IMR-90 (cell line): ENCODE measurements at regions not wholly inside any gene's neighbourhood (a gene's known extent, or its start where the extent isn't known, plus 50 kb on each side); places are given as distances from the start of the nearest gene placed in this dataset.

Experiments
- ATAC-seq: fragments of 200-7000 bp; cut with Tn5 transposase; 2 replicates; pipeline ENCODE4 v1.9.1; 2020; ENCODE audit warnings: low read depth, mild to moderate bottlenecking, moderate library complexity
- BruUV-seq: library from RNA; stranded (reverse); fragments of 400-500 nt; replicated peaks from 2 replicates; lab custom pipeline; 2021; lab: Mats Ljungman, UMichigan
- CTCF ChIA-PET: fragments of 300-600 bp; formaldehyde crosslinking; extraction: SDS; loops from one replicate; lab custom pipeline; 2021; ENCODE audit warnings: antibody characterized with exemption; lab: Yijun Ruan, JAX
- POLR2A ChIA-PET: fragments of 300-600 bp; sonication (Branson Sonifier 250); formaldehyde crosslinking; loops from one replicate; lab custom pipeline; 2022; ENCODE audit warnings: antibody characterized with exemption; ENCODE audit not compliant: unreplicated experiment; lab: Charles Lee
- DNase-seq: peaks from one replicate; pipeline ENCODE4 v3.0.0; 2013
- H2AFZ ChIP-seq: replicated peaks from 2 replicates; pipeline ENCODE3; 2013; ENCODE audit warnings: low read length, mild to moderate bottlenecking; ENCODE audit not compliant: poor library complexity
- H2AK5ac ChIP-seq: 2 replicates; pipeline ENCODE4 v1.6.1; 2013; ENCODE audit warnings: low read depth, low read length, inconsistent platforms
- H2AK9ac ChIP-seq: replicated peaks from 2 replicates; pipeline ENCODE3; 2013; ENCODE audit warnings: mild to moderate bottlenecking, low read depth, low read length, moderate library complexity; ENCODE audit not compliant: poor library complexity
- H2BK120ac ChIP-seq: 2 replicates; pipeline ENCODE4 v1.6.1; 2013; ENCODE audit warnings: low read depth, low read length, inconsistent platforms
- H2BK15ac ChIP-seq: 3 replicates; pipeline ENCODE4 v1.6.1; 2013; ENCODE audit warnings: low read depth, low read length, inconsistent platforms
- H2BK20ac ChIP-seq: 2 replicates; pipeline ENCODE4 v1.6.1; 2013; ENCODE audit warnings: low read depth, mild to moderate bottlenecking, inconsistent platforms, low read length, moderate library complexity
- H2BK5ac ChIP-seq: 2 replicates; pipeline ENCODE4 v1.6.1; 2013; ENCODE audit warnings: mild to moderate bottlenecking, low read depth, low read length, inconsistent platforms; ENCODE audit not compliant: poor library complexity, severe bottlenecking
- H3K14ac ChIP-seq: replicated peaks from 2 replicates; pipeline ENCODE4 v1.6.1; 2013; ENCODE audit warnings: low read depth, low read length, inconsistent platforms
- H3K18ac ChIP-seq: 2 replicates; pipeline ENCODE4 v1.6.1; 2013; ENCODE audit warnings: low read depth, low read length, control low read depth
- H3K23ac ChIP-seq: 2 replicates; pipeline ENCODE4 v1.6.1; 2013; ENCODE audit warnings: low read depth, low read length, inconsistent platforms
- H3K27ac ChIP-seq: 2 replicates; pipeline ENCODE4 v1.5.1; 2013; ENCODE audit warnings: mild to moderate bottlenecking, control low read depth, low read length; ENCODE audit not compliant: insufficient read depth
- H3K27me3 ChIP-seq: 2 replicates; pipeline ENCODE4 v1.6.1; 2013; ENCODE audit warnings: low read length; ENCODE audit not compliant: control insufficient read depth, insufficient read depth
- H3K36me3 ChIP-seq: 2 replicates; pipeline ENCODE4 v1.6.1; 2013; ENCODE audit warnings: low read length, mixed read lengths; ENCODE audit not compliant: control insufficient read depth, insufficient read depth
- H3K4ac ChIP-seq: 2 replicates; pipeline ENCODE4 v1.6.1; 2013; ENCODE audit warnings: low read depth, low read length, inconsistent platforms
- H3K4me1 ChIP-seq: 2 replicates; pipeline ENCODE4 v1.6.1; 2013; ENCODE audit warnings: low read length, mixed read lengths; ENCODE audit not compliant: control insufficient read depth, insufficient read depth
- H3K4me2 ChIP-seq: 2 replicates; pipeline ENCODE4 v1.6.1; 2013; ENCODE audit warnings: low read depth, mild to moderate bottlenecking, control low read depth, low read length, moderate library complexity
- H3K4me3 ChIP-seq: 2 replicates; pipeline ENCODE4 v1.5.1; 2013; ENCODE audit warnings: low read depth, mild to moderate bottlenecking, control low read depth, low read length, moderate library complexity; ENCODE audit not compliant: insufficient read depth
- H3K56ac ChIP-seq: 2 replicates; pipeline ENCODE4 v1.6.1; 2013; ENCODE audit warnings: low read length, inconsistent platforms; ENCODE audit not compliant: insufficient read depth; ENCODE audit errors: extremely low read depth
- H3K79me1 ChIP-seq, 2 experiments: 2 replicates each; pipeline ENCODE4 v1.6.1; 2013; ENCODE audit warnings: low read length in 2 of 2, inconsistent platforms in 1 of 2, low read depth in 1 of 2
- H3K9ac ChIP-seq: 2 replicates; pipeline ENCODE4 v1.6.1; 2013; ENCODE audit warnings: low read depth, low read length, control low read depth
- H3K9me1 ChIP-seq: 2 replicates; pipeline ENCODE4 v1.6.1; 2013; ENCODE audit warnings: low read length, inconsistent platforms; ENCODE audit not compliant: insufficient read depth
- H3K9me3 ChIP-seq: 2 replicates; pipeline ENCODE4 v1.6.1; 2013; ENCODE audit warnings: low read length; ENCODE audit not compliant: control insufficient read depth, insufficient read depth
- H4K20me1 ChIP-seq: 2 replicates; pipeline ENCODE4 v1.6.1; 2013; ENCODE audit warnings: low read length, inconsistent platforms; ENCODE audit not compliant: insufficient read depth
- H4K5ac ChIP-seq: 2 replicates; pipeline ENCODE4 v1.6.1; 2013; ENCODE audit warnings: mild to moderate bottlenecking, low read depth, low read length, control low read depth
- H4K8ac ChIP-seq, 2 experiments: 2 replicates each; pipeline ENCODE4 v1.6.1; 2013; ENCODE audit warnings: low read depth in 2 of 2, low read length in 2 of 2, control low read depth in 1 of 2, inconsistent platforms in 1 of 2
- H4K91ac ChIP-seq: 2 replicates; pipeline ENCODE4 v1.6.1; 2013; ENCODE audit warnings: low read depth, low read length, inconsistent platforms; ENCODE audit not compliant: insufficient read depth
- BHLHE40 ChIP-seq: fragments of 150-350 bp; IDR thresholded peaks from 2 replicates; pipeline ENCODE4 v1.6.1; 2016; ENCODE audit warnings: mild to moderate bottlenecking, low read depth, low read length
- CEBPB ChIP-seq: IDR thresholded peaks from 2 replicates; pipeline ENCODE4 v1.6.1; 2012; ENCODE audit warnings: low read depth, low read length, improper control_type of control experiment
- CHD1 ChIP-seq: IDR thresholded peaks from 2 replicates; pipeline ENCODE4 v1.6.1; 2012; ENCODE audit warnings: low read depth, low read length, improper control_type of control experiment
- CTCF ChIP-seq: conservative IDR thresholded peaks from 2 replicates; pipeline ENCODE4 v1.5.1; 2012; ENCODE audit warnings: mild to moderate bottlenecking, low read depth, low read length, improper control_type of control experiment
- ELK1 ChIP-seq: fragments of 150-350 bp; IDR thresholded peaks from 2 replicates; pipeline ENCODE4 v1.6.1; 2016; ENCODE audit warnings: low read depth, mild to moderate bottlenecking, low read length, moderate library complexity, borderline replicate concordance
- FOS ChIP-seq: fragments of 150-350 bp; IDR thresholded peaks from 2 replicates; pipeline ENCODE4 v1.6.1; 2016; ENCODE audit warnings: low read depth, low read length
- MAFK ChIP-seq: IDR thresholded peaks from 2 replicates; pipeline ENCODE4 v1.6.1; 2012; ENCODE audit warnings: low read depth, low read length, improper control_type of control experiment
- MAZ ChIP-seq: IDR thresholded peaks from 2 replicates; pipeline ENCODE4 v1.6.1; 2012; ENCODE audit warnings: low read depth, mild to moderate bottlenecking, low read length, improper control_type of control experiment, moderate library complexity, borderline replicate concordance
- MXI1 ChIP-seq: IDR thresholded peaks from 2 replicates; pipeline ENCODE4 v1.6.1; 2012; ENCODE audit warnings: low read depth, mild to moderate bottlenecking, low read length, moderate library complexity, borderline replicate concordance
- NFE2L2 ChIP-seq: fragments of 150-350 bp; IDR thresholded peaks from 2 replicates; pipeline ENCODE4 v1.6.1; 2016; ENCODE audit warnings: low read depth, mild to moderate bottlenecking, low read length
- POLR2A ChIP-seq: IDR thresholded peaks from 2 replicates; pipeline ENCODE4 v1.6.1; 2012; ENCODE audit warnings: mild to moderate bottlenecking, low read depth, low read length
- RAD21 ChIP-seq: IDR thresholded peaks from 2 replicates; pipeline ENCODE4 v1.6.1; 2012; ENCODE audit warnings: low read length, improper control_type of control experiment
- RCOR1 ChIP-seq: IDR thresholded peaks from 2 replicates; pipeline ENCODE4 v1.6.1; 2012; ENCODE audit warnings: mild to moderate bottlenecking, low read length, improper control_type of control experiment; ENCODE audit not compliant: insufficient replicate concordance
- RFX5 ChIP-seq: IDR thresholded peaks from 2 replicates; pipeline ENCODE4 v1.8.0; 2012; ENCODE audit warnings: low read depth, mild to moderate bottlenecking, low read length, moderate library complexity
- SMC3 ChIP-seq: fragments of 150-350 bp; IDR thresholded peaks from 2 replicates; pipeline ENCODE4 v1.6.1; 2016; ENCODE audit warnings: low read depth, mild to moderate bottlenecking, antibody characterized with exemption, low read length, moderate library complexity
- USF2 ChIP-seq: fragments of 150-350 bp; IDR thresholded peaks from 2 replicates; pipeline ENCODE4 v1.6.1; 2017; ENCODE audit warnings: mild to moderate bottlenecking, antibody characterized with exemption, low read length, low read depth
- WGBS, 2 experiments: methylation state at CpG; one replicate each; pipeline versions ENCODE4 v1.1.5 to v1.1.7; 2013; ENCODE audit warnings: missing lambda C conversion rate in 2 of 2; ENCODE audit not compliant: insufficient read length in 1 of 2; ENCODE audit errors: extremely low coverage in 2 of 2; 5-methylcytosine and 5-hydroxymethylcytosine counted together
- dilution Hi-C: fragments of 300-500 bp; cut with HindIII; formaldehyde crosslinking; loops from one replicate; pipeline ENCODE4 v1.14.3; 2018; ENCODE audit warnings: low sequenced_read_pairs; ENCODE audit not compliant: unreplicated experiment
- in situ Hi-C: fragments of 300-500 bp; cut with MboI; formaldehyde crosslinking; loops from 3 replicates; pipeline ENCODE4 v1.14.3; 2019; ENCODE audit warnings: low sequenced_read_pairs, inconsistent platforms, mixed read lengths
- intact Hi-C: fragments of 100-400 bp; cut with micrococcal nuclease; formaldehyde crosslinking; loops from 2 replicates; pipeline ENCODE4 v1.10.0; 2022

GRCh38 chr18:8999872-9000271, 102.6 kb upstream of the NDUFV2 start:
- ATAC-seq: no peak
- H2AFZ ChIP-seq: no peak overlapping the region
- H4K91ac ChIP-seq: 0 out of 2 replicates have a peak overlapping the region, but pooled peaks have one; percentile 50

More at GRCh38 chr18:8999872-9000271, 102.6 kb upstream of the NDUFV2 start:
- Histone ChIP-seq H2BK20ac (peak overlapping the region; percentile 38; the same call in 1 of the 2 replicates), H3K14ac (0 out of 2 replicates have a peak overlapping the region, but pooled peaks have one; percentile 12), H3K9me3 (peaks cover 5% of the 10 kb centered on the region), H3K79me1 (no peaks in the 10 kb centered on the region), H3K4me3 (no peak overlapping the region), H2BK15ac (peak overlapping the region; percentile 46; the same call in 1 of the 3 replicates), H3K27ac (no peak overlapping the region), H3K56ac (no peak overlapping the region; the same call in 1 of the 2 replicates), H4K20me1 (no peaks in the 10 kb centered on the region), H4K5ac (peak overlapping the region; percentile 75; the same call in 1 of the 2 replicates), H3K4me1 (peaks cover 19% of the 10 kb centered on the region), H3K23ac (no peak overlapping the region), H3K36me3 (no peaks in the 10 kb centered on the region), H3K18ac (peak overlapping the region; percentile 76), H3K9me1 (peaks cover 6% of the 10 kb centered on the region; the same call in 1 of the 2 replicates), H3K9ac (no peak overlapping the region), H4K8ac (peak overlapping the region; percentile 28 to 31; a peak in 1 of 4 replicates), H2AK5ac (peak overlapping the region; percentile 5; the same call in 1 of the 2 replicates), H2BK120ac (peak overlapping the region; percentile 39), H3K27me3 (no peaks in the 10 kb centered on the region), H3K4ac (peak overlapping the region; percentile 34; the same call in 1 of the 2 replicates), H2AK9ac (no peak overlapping the region), H3K4me2 (no peak overlapping the region), H2BK5ac (no peak overlapping the region)
- 60% methylated on average over 1 of the region's 9 CpGs; no CpG with 5 or more reads in 1 of the 2 experiments for WGBS, 2 experiments
- TF ChIP-seq BHLHE40 (no peak), RFX5 (no peak), FOS (no peak), POLR2A (no peak), MAFK (no peak), MXI1 (no peak), RCOR1 (no peak), SMC3 (no peak), CEBPB (no peak), MAZ (no peak), CTCF (no peak), RAD21 (no peak), CHD1 (no peak), ELK1 (no peak), USF2 (no peak), NFE2L2 (no peak)
- dilution Hi-C loops: loop anchor here (25.0 kb wide), 1 partner anchor 313 kb away; no protein-coding TSS in a partner anchor
- ChIA-PET POLR2A (interaction anchor here (0.6 kb wide), 1 partner anchor 42 kb away, joined by 3 read pairs; no protein-coding TSS in a partner anchor), CTCF (interaction anchor here (1.6 kb wide), 1 partner anchor 74 kb away, joined by 3 read pairs; no protein-coding TSS in a partner anchor)
- intact Hi-C loops: loop anchor here (5.0 to 10.0 kb wide), 3 partner anchors 57 to 882 kb away; no protein-coding TSS in a partner anchor
- DNase-seq: no peak
- in situ Hi-C loops: no loop called here
- no TSS peak for BruUV-seq
